ENCODE measurements at regions not wholly inside any gene's neighbourhood (a gene's known extent, or its start where the extent isn't known, plus 50 kb on each side); places are given as distances from the start of the nearest gene placed in this dataset.

- H3K4me1 ChIP-seq (ENCODE audit: control insufficient read depth, insufficient read depth, low read length): no peaks in the 10 kb centered on the region
- no peaks in the 10 kb centered on the region for H3K36me3 Mint-ChIP-seq
- ATAC-seq (no peak), DNase-seq (no peak)
- no peaks in the 10 kb centered on the region for H3K36me3 ChIP-seq (ENCODE audit: control insufficient read depth, insufficient read depth, low read length)
- no peak overlapping the region for H3K27ac Mint-ChIP-seq
- no peaks in the 10 kb centered on the region for H3K9me3 ChIP-seq (ENCODE audit: control insufficient read depth, insufficient read depth, low read length)
- no peaks in the 10 kb centered on the region for H3K4me1 Mint-ChIP-seq
- peaks cover 0 to 2% of the 10 kb centered on the region in 2 donors for H3K27me3 Mint-ChIP-seq (ENCODE audit: low read depth in 2 of 2)
- no peak overlapping the region for H3K4me3 Mint-ChIP-seq
- H3K27ac ChIP-seq (ENCODE audit: low read length): no peak overlapping the region
- intact Hi-C loops (cut with micrococcal nuclease): no loop called here
- H3K27me3 ChIP-seq (ENCODE audit: control insufficient read depth, insufficient read depth, low read length): no peaks in the 10 kb centered on the region
- peaks cover 3 to 6% of the 10 kb centered on the region in 2 donors for H3K9me3 Mint-ChIP-seq
- TF ChIP-seq, protein P1, sequence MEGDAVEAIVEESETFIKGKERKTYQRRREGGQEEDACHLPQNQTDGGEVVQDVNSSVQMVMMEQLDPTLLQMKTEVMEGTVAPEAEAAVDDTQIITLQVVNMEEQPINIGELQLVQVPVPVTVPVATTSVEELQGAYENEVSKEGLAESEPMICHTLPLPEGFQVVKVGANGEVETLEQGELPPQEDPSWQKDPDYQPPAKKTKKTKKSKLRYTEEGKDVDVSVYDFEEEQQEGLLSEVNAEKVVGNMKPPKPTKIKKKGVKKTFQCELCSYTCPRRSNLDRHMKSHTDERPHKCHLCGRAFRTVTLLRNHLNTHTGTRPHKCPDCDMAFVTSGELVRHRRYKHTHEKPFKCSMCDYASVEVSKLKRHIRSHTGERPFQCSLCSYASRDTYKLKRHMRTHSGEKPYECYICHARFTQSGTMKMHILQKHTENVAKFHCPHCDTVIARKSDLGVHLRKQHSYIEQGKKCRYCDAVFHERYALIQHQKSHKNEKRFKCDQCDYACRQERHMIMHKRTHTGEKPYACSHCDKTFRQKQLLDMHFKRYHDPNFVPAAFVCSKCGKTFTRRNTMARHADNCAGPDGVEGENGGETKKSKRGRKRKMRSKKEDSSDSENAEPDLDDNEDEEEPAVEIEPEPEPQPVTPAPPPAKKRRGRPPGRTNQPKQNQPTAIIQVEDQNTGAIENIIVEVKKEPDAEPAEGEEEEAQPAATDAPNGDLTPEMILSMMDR (IDR thresholded peaks at IDR 0.05): no peak
- no peak overlapping the region for H3K4me3 ChIP-seq (ENCODE audit: low read length)
- 59% methylated on average over 6 of the region's 6 CpGs for WGBS (ENCODE audit: insufficient coverage)
Measured at GRCh38 chr4:84433633-84434222, 65.4 kb downstream of the NKX6-1 start.

DNA sequence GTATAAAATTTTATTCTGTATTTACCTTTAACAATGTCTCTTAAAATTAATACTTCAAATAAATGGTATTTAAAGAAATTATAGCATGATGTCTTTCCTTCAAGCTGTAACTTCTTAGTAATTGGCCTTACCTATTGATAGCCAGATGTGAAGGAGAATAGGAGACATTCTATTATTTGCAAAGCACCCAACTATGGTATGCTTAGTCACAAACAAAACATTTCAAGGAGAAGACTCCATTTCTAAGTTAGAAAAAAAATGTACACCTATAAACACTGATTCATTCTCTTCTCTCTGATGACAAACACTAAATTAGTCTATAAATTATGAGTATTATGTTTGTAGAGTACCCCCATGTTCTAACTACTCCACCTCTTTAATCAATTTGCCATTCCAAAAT lies 66.4 kb downstream of the NKX6-1 start:
- no peaks in the 10 kb centered on the region for H3K4me1 Mint-ChIP-seq

DNA sequence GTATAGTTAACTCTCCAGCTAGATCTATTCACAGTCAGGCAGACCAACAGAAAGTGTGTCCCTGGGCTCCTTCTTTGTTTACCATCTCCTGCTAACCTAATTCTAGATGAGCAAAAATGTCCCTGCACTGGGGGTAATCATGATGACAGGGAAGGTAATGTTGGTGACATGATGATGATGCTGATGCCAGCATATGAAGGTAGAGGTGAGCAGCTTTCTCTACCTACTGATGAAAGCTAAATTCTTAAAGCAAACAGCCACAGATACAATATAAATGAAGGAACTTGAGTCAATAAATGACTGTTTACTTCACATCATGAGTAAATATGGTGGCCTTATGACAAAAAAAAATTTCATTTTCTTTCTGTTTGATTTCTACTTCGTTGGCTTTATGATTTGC lies 78.5 kb downstream of the NKX6-1 start:
- Mint-ChIP-seq H3K4me3 (no peak overlapping the region), H3K4me1 (no peaks in the 10 kb centered on the region), H3K9me3 (peaks cover 9 to 10% of the 10 kb centered on the region in 2 donors), H3K36me3 (no peaks in the 10 kb centered on the region), H3K27me3 (ENCODE audit: low read depth in 2 of 2) (no peaks in the 10 kb centered on the region), H3K27ac (no peak overlapping the region)
- no peaks in the 10 kb centered on the region for H3K9me3 ChIP-seq (ENCODE audit: control insufficient read depth, insufficient read depth, low read length)
- no peaks in the 10 kb centered on the region for H3K4me1 ChIP-seq (ENCODE audit: control insufficient read depth, insufficient read depth, low read length)
- H3K36me3 ChIP-seq (ENCODE audit: control insufficient read depth, insufficient read depth, low read length): no peaks in the 10 kb centered on the region
- no peaks in the 10 kb centered on the region for H3K27me3 ChIP-seq (ENCODE audit: control insufficient read depth, insufficient read depth, low read length)
- H3K4me3 ChIP-seq (ENCODE audit: low read length): no peak overlapping the region
- TF ChIP-seq, protein P1 (IDR thresholded peaks at IDR 0.05): no peak
- H3K27ac ChIP-seq (ENCODE audit: low read length): no peak overlapping the region
- DNase-seq (no peak), ATAC-seq (no peak)
- intact Hi-C loops (cut with micrococcal nuclease): no loop called here
- WGBS (ENCODE audit: insufficient coverage): no CpG with 5 or more reads among the region's 1 CpG

More for the DNA sequence above, 66.4 kb downstream of the NKX6-1 start:
- intact Hi-C loops (cut with micrococcal nuclease): no loop called here
- H3K27ac ChIP-seq (ENCODE audit: low read length): no peak overlapping the region
- ATAC-seq (no peak), DNase-seq (no peak)
- Mint-ChIP-seq H3K4me3 (no peak overlapping the region), H3K36me3 (no peaks in the 10 kb centered on the region), H3K27ac (no peak overlapping the region), H3K27me3 (ENCODE audit: low read depth in 2 of 2) (peaks cover 0 to 2% of the 10 kb centered on the region in 2 donors), H3K9me3 (peaks cover 3 to 4% of the 10 kb centered on the region in 2 donors)
- H3K4me1 ChIP-seq (ENCODE audit: control insufficient read depth, insufficient read depth, low read length): no peaks in the 10 kb centered on the region
- H3K4me3 ChIP-seq (ENCODE audit: low read length): no peak overlapping the region
- TF ChIP-seq, protein P1 (IDR thresholded peaks at IDR 0.05): no peak
- no peaks in the 10 kb centered on the region for H3K27me3 ChIP-seq (ENCODE audit: control insufficient read depth, insufficient read depth, low read length)
- no peaks in the 10 kb centered on the region for H3K9me3 ChIP-seq (ENCODE audit: control insufficient read depth, insufficient read depth, low read length)
- no peaks in the 10 kb centered on the region for H3K36me3 ChIP-seq (ENCODE audit: control insufficient read depth, insufficient read depth, low read length)

DNA sequence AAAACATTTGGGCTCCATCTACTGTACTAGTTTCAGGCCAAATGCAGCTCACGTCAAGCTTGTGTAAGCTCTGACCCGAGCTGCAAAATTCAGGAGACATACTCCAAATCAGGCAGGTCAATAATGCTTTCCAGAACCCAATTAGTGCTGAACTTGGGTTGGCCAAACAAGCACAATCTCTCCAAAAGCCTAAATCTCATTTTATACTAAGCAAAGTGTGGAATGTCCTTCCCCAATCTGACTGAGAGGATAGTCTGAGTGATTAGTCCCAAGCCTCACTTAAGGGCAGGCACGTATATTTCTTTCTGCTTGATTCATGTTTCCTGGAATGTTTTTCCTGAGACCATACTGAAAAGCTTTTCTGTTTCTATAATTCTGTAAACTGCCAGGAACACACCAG lies 79.9 kb downstream of the NKX6-1 start:
- Histone ChIP-seq H3K4me3 (ENCODE audit: low read length) (no peak overlapping the region), H3K9me3 (ENCODE audit: control insufficient read depth, insufficient read depth, low read length) (no peaks in the 10 kb centered on the region), H3K27ac (ENCODE audit: low read length) (no peak overlapping the region), H3K36me3 (ENCODE audit: control insufficient read depth, insufficient read depth, low read length) (no peaks in the 10 kb centered on the region), H3K27me3 (ENCODE audit: control insufficient read depth, insufficient read depth, low read length) (no peaks in the 10 kb centered on the region), H3K4me1 (ENCODE audit: control insufficient read depth, insufficient read depth, low read length) (no peaks in the 10 kb centered on the region)
- 75% methylated on average over 3 of the region's 3 CpGs for WGBS (ENCODE audit: insufficient coverage)
- TF ChIP-seq, protein P1 (IDR thresholded peaks at IDR 0.05): no peak
- H3K27me3 Mint-ChIP-seq (ENCODE audit: low read depth in 2 of 2): no peaks in the 10 kb centered on the region
- intact Hi-C loops (cut with micrococcal nuclease): no loop called here
- no peak for ATAC-seq
- H3K27ac Mint-ChIP-seq: no peak overlapping the region
- no peak overlapping the region for H3K4me3 Mint-ChIP-seq
- DNase-seq: no peak
- no peaks in the 10 kb centered on the region for H3K36me3 Mint-ChIP-seq
- peaks cover 5 to 6% of the 10 kb centered on the region in 2 donors for H3K9me3 Mint-ChIP-seq
- no peaks in the 10 kb centered on the region for H3K4me1 Mint-ChIP-seq
